HG02938 (cell line): ENCODE measurements at regions not wholly inside any gene's neighbourhood (a gene's known extent, or its start where the extent isn't known, plus 50 kb on each side); places are given as distances from the start of the nearest gene placed in this dataset.

ENCODE experiments used
- ATAC-seq: cut with Tn5 transposase; IDR thresholded peaks from one replicate; pipeline ENCODE4 v1.9.1; 2021; ENCODE audit warnings: mild to moderate bottlenecking, moderate library complexity; ENCODE audit not compliant: unreplicated experiment

DNA sequence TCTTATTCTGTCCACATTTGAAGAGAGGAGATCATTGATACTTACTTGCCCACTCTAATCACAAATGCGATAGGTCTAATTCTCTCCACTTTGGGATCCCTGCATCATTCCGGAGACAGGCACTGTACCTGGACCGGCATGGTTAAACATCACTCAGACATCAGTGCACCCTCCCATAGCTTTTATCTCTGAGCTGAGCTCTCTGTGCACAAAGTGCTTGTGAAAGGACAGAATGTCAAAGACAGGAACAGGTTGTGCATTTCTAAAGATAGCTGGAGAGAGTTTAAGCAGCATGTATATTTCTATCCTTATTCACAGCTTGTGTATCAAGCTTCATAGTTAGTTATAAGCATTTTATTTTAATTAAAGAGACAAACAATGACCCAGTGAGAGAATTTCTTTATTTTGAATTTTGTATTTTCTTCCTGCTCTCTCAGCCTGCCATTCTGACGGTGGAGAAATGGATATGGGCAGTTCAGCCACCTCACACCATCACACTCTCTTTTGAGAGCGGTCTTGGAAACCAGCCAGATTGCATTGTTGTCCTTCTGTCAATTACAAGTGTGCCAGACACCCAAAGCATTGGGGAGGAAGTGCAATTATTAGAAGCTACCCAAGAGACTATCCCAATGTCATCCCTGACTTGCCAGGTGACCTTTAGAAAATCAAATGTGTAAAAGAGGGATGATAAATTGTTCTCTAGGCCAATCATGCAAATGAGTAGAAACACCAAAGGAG is 65.2 kb upstream of the CHL1 start:
- ATAC-seq: no peak

DNA sequence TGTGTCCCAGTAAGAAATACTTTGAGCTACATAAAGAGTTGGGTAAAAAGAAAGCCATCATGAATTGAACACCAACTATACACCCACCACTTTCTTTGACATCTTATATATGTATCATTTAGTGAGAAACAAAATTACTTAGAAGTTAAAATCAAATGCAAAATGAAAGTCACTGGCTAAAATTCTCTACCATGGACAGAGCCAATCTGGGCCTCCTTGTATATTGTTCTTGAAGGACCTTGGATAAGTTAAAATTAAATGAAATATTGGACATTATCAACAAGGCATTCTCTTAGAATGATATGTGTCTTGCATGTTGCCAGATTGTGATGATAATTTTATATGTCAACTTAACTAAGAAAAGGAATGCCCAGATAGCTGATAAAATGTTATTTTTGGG is 64.2 kb upstream of the CHL1 start:
- ATAC-seq: no peak

DNA sequence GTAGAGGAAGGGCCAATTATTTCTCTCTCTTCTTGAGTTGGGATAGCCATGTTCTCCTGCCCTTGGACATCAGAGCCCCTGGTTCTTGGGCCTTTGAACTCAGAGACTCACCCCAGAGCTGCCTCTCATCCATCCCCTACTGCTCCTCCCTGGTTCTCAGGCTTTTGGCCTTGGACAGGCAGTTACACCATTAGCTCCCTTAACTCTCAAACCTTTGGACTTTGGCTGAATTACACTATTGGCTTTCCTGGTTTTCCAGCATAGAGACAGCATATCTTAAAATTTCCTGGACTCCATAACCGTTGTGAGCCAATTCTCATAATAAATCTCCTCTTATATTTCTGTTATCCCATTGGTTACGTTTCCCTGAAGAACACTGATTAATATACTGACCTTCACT is 63.7 kb upstream of the CHL1 start:
- no peak for ATAC-seq

DNA sequence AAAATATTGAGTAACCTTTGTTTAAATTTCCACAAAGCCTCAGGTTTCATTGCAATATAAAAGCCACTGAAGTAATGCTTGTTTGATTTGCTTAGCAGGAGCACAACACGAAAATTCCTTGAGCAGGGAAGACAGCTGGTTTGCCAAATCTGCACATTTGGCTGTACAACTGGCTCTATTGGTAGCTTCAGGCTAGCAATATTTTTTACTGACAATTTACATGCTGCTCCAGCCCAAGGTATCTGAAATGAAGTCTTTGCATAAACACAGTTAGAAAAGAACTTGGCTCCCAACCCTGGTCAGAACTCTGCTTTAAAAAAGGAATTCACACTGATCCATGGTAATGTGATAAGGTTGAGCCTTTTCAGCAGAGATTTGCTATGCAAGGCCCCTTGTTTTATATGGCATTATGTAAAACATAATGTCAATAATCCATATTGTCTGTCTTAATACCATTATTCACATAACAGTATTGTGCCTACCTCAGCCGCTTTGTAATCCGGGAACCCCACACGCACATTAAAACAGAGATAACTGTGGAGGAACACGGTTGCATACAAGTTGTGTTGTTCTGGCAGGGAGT is 55.7 kb upstream of the CHL1 start:
- no peak for ATAC-seq
